ENCODE measurements at regions not wholly inside any gene's neighbourhood (a gene's known extent, or its start where the extent isn't known, plus 50 kb on each side); places are given as distances from the start of the nearest gene placed in this dataset.

GRCh38 chr2:65507102-65508069 is 75.0 kb upstream of the SPRED2 start:
- no peak for DNase-seq

- DNase-seq = no peak
These were observed 72.7 kb upstream of the SPRED2 start for GRCh38 chr2:65504814-65505697.

GRCh38 chr2:65504201-65504600 is 71.8 kb upstream of the SPRED2 start:
- DNase-seq = no peak

GRCh38 chr2:65503746-65504145 is 71.3 kb upstream of the SPRED2 start:
- DNase-seq = no peak

GRCh38 chr2:65501836-65502235 is 69.4 kb upstream of the SPRED2 start:
- no peak for DNase-seq

- DNase-seq = no peak
These were observed 68.7 kb upstream of the SPRED2 start for GRCh38 chr2:65501074-65501473.

- no peak for DNase-seq
These were observed 68.1 kb upstream of the SPRED2 start for GRCh38 chr2:65500310-65501040.

- no peak for DNase-seq
These were observed 66.8 kb upstream of the SPRED2 start for GRCh38 chr2:65499216-65499615.

GRCh38 chr2:65498396-65498795 is 66.0 kb upstream of the SPRED2 start:
- DNase-seq = no peak

- DNase-seq = no peak
These were observed 63.0 kb upstream of the SPRED2 start for GRCh38 chr2:65495251-65495877.

GRCh38 chr2:65494078-65494477 is 61.7 kb upstream of the SPRED2 start:
- no peak for DNase-seq

- no peak for DNase-seq
These were observed 59.0 kb upstream of the SPRED2 start for GRCh38 chr2:65491381-65491905.

GRCh38 chr2:65490222-65490621 is 57.8 kb upstream of the SPRED2 start:
- DNase-seq = no peak

- no peak for DNase-seq
These were observed 56.9 kb upstream of the SPRED2 start for GRCh38 chr2:65489269-65489668.

GRCh38 chr2:65488527-65488926 is 56.1 kb upstream of the SPRED2 start:
- DNase-seq = no peak

- DNase-seq = no peak
These were observed 55.0 kb upstream of the SPRED2 start for GRCh38 chr2:65487404-65487803.

GRCh38 chr2:65486802-65487201 is 54.4 kb upstream of the SPRED2 start:
- no peak for DNase-seq

GRCh38 chr2:65486282-65486681 is 53.9 kb upstream of the SPRED2 start:
- DNase-seq = no peak

GRCh38 chr2:65485839-65486238 is 53.4 kb upstream of the SPRED2 start:
- no peak for DNase-seq

- DNase-seq = no peak
These were observed 51.4 kb upstream of the SPRED2 start for GRCh38 chr2:65483763-65484162.

- no peak for DNase-seq
These were observed 50.6 kb upstream of the SPRED2 start for GRCh38 chr2:65482971-65483370.
